Heart right ventricle (tissue), 16 donors: ENCODE measurements at regions not wholly inside any gene's neighbourhood (a gene's known extent, or its start where the extent isn't known, plus 50 kb on each side); places are given as distances from the start of the nearest gene placed in this dataset.

Experiments
- ATAC-seq, 8 donors: fragments of 200-7000 bp; cut with Tn5 transposase; one replicate each; pipeline ENCODE4 v1.9.1; 2020; ENCODE audit warnings: mild to moderate bottlenecking in 8 of 8, moderate library complexity in 8 of 8, moderate number of reproducible peaks in 1 of 8
- DNase-seq, 2 donors: peaks; one replicate each; pipeline ENCODE4 v3.0.0-alpha.2; 2020
- H3K27ac ChIP-seq, 10 donors: fragments of 200-600 bp; sonication (generic) in 2 of 10; one replicate each; pipeline versions ENCODE4 v1.5.0 to v1.8.0; 2020 to 2022; ENCODE audit warnings: mild to moderate bottlenecking in 3 of 10
- H3K27me3 ChIP-seq, 7 donors: fragments of 200-600 bp; one replicate each; pipeline ENCODE4 v1.8.0; 2021 to 2022; ENCODE audit warnings: mild to moderate bottlenecking in 2 of 7
- H3K36me3 ChIP-seq, 9 donors: fragments of 200-600 bp; sonication (generic) in 1 of 9; one replicate each; pipeline versions ENCODE4 v1.5.0 to v1.8.0; 2020 to 2022; ENCODE audit warnings: mild to moderate bottlenecking in 2 of 9
- H3K4me1 ChIP-seq, 9 donors: fragments of 200-600 bp; sonication (generic) in 1 of 9; one replicate each; pipeline versions ENCODE4 v1.5.0 to v1.8.0; 2020 to 2022; ENCODE audit warnings: mild to moderate bottlenecking in 4 of 9
- H3K4me3 ChIP-seq, 10 donors: fragments of 200-600 bp; sonication (generic) in 2 of 10; one replicate each; pipeline versions ENCODE4 v1.5.0 to v1.8.0; 2020 to 2022; ENCODE audit warnings: mild to moderate bottlenecking in 7 of 10, moderate library complexity in 2 of 10
- H3K9me3 ChIP-seq, 11 donors: fragments of 200-600 bp in 10 of 11; sonication (generic) in 2 of 11; one replicate each; pipeline versions ENCODE4 v1.5.0 to v1.8.0; 2013 to 2022; ENCODE audit warnings: mild to moderate bottlenecking in 2 of 11, control low read depth in 1 of 11, moderate library complexity in 1 of 11
- WGBS, 2 donors: extraction: QIAGEN DNeasy Blood & Tissue Kit; methylation state at CpG; one replicate each; pipeline ENCODE4 v1.1.7; 2013; ENCODE audit warnings: inconsistent platforms in 1 of 2; 5-methylcytosine and 5-hydroxymethylcytosine counted together
- intact Hi-C, 10 donors: fragments of 100-400 bp; cut with DNase I; formaldehyde crosslinking; loops; one replicate each; pipeline versions ENCODE4 v1.11.1 to v1.14.2; 2022
- TF ChIP-seq, protein P1 (sequence below), 9 donors: fragments of 200-600 bp; sonication (generic) in 2 of 9; IDR thresholded peaks; one replicate each; pipeline versions ENCODE4 v1.5.0 to v1.8.0; 2021 to 2022; ENCODE audit warnings: antibody characterized with exemption in 9 of 9, mild to moderate bottlenecking in 5 of 9, moderate library complexity in 1 of 9
- donor health status: Arrhythmogenic right ventricular cardiomyopathy.
- donor health status: ischemic (EF 13 %, LVEDD 7.1; RV severe dilation, severe dysfunction).
- donor health status: healthy with polysubstance abuse.
- donor health status: DM: no; HTN: yes; CAD: no.
- donor health status: DM: no; HTN: no; CAD: no.
- donor health status: ischemic (EF 25% LVEDD 6.9; RV normal size, moderate dysfunction).
- donor health status: ischemic (EF 25% LVEDD 5.7; RV mildly dilated, moderate dysfunction).
- donor health status: healthy.
- donor health status: DM: yes; HTN: yes; CAD: no.
- donor health status: Ischemic cardiomyopathy.
- donor health status: ischemic (EF 35%, LVEDD 5.7; RV mildly dilated, moderate dysfunction).
- donor health status: nonischemic (EF 11% LVEDD 7.7; RV severe dilation, severe dysfunction).
- donor health status: DM: yes; HTN: yes; CAD: no.
- donor health status: PGD.
- donor health status: ischemic (EF 29% LVEDD 5.4; RV normal size, mild dysfunction).
- donor health status: nonischemic (EF 23%, LVEDD 6.1; RV moderate dilation, normal function).

DNA sequence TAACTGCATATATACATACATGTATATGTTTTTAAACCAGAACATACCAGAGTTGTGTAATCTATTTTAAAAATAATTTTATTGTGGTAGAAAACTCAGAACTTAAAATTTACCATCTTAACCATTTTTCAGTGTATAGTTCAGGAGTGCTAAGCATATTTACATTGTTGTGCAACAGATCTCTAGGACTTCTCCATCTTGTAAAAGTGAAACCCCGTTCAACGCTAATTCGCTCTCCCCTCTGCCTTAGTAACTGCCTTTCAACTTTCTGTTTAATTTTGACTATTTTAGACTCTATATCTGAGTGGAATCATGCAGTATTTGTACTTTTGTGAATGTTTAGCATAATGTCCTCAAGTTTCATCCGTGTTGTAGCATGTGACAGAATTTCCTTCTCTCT lies 51.8 kb upstream of the SSR3 start:
- Histone ChIP-seq H3K27me3 (no peaks in the 10 kb centered on the region), H3K36me3 (no peaks in the 10 kb centered on the region), H3K9me3 (no peaks in the 10 kb centered on the region), H3K4me1 (peaks cover 0 to 24% (median 9%) of the 10 kb centered on the region in 9 donors), H3K27ac (peak overlapping the region in 5 of 10 donors; percentile 68 to 86 (median 83)), H3K4me3 (peak overlapping the region in 6 of 10 donors; percentile 49 to 54 (median 51))
- ATAC-seq: peak in 2 of 8 donors; percentile 43 to 50
- TF ChIP-seq, protein P1, sequence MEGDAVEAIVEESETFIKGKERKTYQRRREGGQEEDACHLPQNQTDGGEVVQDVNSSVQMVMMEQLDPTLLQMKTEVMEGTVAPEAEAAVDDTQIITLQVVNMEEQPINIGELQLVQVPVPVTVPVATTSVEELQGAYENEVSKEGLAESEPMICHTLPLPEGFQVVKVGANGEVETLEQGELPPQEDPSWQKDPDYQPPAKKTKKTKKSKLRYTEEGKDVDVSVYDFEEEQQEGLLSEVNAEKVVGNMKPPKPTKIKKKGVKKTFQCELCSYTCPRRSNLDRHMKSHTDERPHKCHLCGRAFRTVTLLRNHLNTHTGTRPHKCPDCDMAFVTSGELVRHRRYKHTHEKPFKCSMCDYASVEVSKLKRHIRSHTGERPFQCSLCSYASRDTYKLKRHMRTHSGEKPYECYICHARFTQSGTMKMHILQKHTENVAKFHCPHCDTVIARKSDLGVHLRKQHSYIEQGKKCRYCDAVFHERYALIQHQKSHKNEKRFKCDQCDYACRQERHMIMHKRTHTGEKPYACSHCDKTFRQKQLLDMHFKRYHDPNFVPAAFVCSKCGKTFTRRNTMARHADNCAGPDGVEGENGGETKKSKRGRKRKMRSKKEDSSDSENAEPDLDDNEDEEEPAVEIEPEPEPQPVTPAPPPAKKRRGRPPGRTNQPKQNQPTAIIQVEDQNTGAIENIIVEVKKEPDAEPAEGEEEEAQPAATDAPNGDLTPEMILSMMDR (IDR thresholded peaks at IDR 0.05): no peak
- 83 to 86% methylated on average over 4 of the region's 4 CpGs for WGBS, 2 donors
- intact Hi-C loops: loop anchor here in 1 of 10 donors (5.0 kb wide), 1 partner anchor 49 kb away; the partner anchor contains the start of gene SSR3
- no peak for DNase-seq

DNA sequence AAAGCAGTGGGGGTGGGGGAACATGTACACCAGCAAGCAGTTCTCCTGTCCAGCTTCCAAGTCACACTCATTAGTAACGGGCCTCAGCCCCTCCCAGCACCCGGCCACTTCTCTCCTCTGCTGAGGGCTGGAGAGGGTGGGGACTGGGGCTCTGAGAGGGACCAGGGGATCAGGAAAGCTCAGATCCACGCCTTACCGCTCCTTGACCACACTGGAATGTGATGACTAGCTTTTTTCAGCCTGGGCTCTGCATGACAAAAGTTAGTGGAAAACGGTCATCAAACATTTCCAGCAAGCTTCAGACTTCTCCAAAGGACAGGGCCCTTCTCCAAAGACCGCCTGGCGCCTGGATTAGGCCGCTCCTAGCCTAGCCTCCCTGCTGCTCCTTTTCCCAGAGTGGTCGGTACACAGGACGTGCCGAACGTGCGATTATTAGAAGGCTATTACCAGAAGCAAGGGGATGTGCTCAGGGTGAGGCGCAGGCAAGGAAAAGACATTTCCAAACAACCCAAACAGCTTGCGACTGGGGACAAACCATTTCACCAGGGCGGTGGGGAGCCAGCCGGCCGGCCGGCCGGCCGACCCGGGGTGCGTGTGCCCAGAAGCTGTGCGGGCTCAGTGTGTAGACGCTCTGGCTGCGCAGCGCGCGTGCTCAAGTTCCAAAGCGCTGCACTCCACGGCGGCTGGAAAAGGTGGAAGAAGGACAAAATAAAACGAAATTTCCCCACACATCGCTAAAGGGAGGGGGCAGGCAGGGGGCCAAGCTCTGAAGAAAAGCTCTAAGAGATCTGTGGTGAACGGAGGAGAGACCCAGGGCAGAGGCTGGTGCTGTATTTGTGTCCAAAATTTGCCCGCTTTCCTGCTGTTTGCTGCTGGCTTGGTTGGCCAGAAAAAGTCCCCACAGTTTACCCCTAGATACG lies 51.0 kb upstream of the SSR3 start:
- Histone ChIP-seq H3K4me3 (peak overlapping the region; percentile 26 to 54 (median 50)), H3K27ac (peak overlapping the region; percentile 41 to 86 (median 73)), H3K9me3 (no peaks in the 10 kb centered on the region), H3K4me1 (peaks cover 0 to 24% (median 9%) of the 10 kb centered on the region in 9 donors), H3K27me3 (no peaks in the 10 kb centered on the region), H3K36me3 (no peaks in the 10 kb centered on the region)
- WGBS, 2 donors: 3 to 6% methylated on average over 37 of the region's 37 CpGs
- peak; percentile 42 to 48 for DNase-seq
- TF ChIP-seq, protein P1 (IDR thresholded peaks at IDR 0.05): no peak
- ATAC-seq: peak; percentile 82 to 93 (median 88)
- intact Hi-C loops: loop anchor here in 2 of 10 donors (1.0 to 5.0 kb wide), 2 partner anchors 48 to 49 kb away; partner anchors contain the start of gene SSR3 (in 1 of the 2)

DNA sequence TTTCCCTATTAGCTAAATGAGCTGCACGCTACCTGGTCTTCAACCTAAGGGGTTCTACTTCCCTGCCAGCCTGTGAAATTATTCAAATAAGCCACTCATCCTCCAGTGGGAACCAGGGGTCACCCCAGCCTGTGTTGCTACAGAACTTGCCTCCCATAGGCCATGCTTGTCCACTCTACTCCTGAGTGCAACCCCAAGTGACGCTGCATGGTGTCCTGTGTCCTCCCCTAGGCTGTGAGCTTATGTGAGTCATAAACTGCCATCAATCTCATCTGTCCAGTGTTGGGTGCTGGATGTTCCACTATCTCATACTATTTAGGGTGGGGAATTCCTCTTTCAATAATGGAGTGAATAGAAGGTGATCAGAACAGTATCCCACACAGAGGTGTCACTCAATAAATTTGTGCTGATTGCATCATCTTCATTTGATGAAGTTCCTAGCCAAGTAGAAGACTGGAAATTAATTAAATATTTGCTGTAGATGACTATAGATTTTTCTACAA lies 49.8 kb upstream of the SSR3 start:
- intact Hi-C loops: loop anchor here in 3 of 10 donors (1.0 to 5.0 kb wide), 2 partner anchors 46 to 47 kb away; partner anchors contain the start of gene SSR3 (in 2 of the 3)
- TF ChIP-seq, protein P1 (IDR thresholded peaks at IDR 0.05): no peak

More for the DNA sequence above, 49.8 kb upstream of the SSR3 start:
- DNase-seq (no peak), ATAC-seq (peak in 1 of 8 donors; percentile 45)
- Histone ChIP-seq H3K36me3 (no peaks in the 10 kb centered on the region), H3K4me1 (peaks cover 0 to 24% (median 9%) of the 10 kb centered on the region in 9 donors), H3K27me3 (no peaks in the 10 kb centered on the region), H3K9me3 (no peaks in the 10 kb centered on the region), H3K27ac (no peak overlapping the region), H3K4me3 (no peak overlapping the region)
- WGBS, 2 donors: 97 to 100% methylated on average over 2 of the region's 2 CpGs
